NCI-H1436 treated with DMSO at 0.1 percent for 48 hours (cell line): ENCODE measurements at regions not wholly inside any gene's neighbourhood (a gene's known extent, or its start where the extent isn't known, plus 50 kb on each side); places are given as distances from the start of the nearest gene placed in this dataset.
A peak's percentile ranks its signal among the peaks of the same experiment; 100 is the strongest.
"Not testable (repeated sequence)": the region's sequence is repeated elsewhere in the genome, so short reads cannot be mapped to it uniquely, and the experiment has no call there.

ENCODE experiments used
- DNase-seq: peaks from one replicate; lab custom pipeline; 2025; lab: John Stamatoyannopoulos, UW

- DNase-seq: no peak
These were observed 95.1 kb upstream of the SLC22A23 start for GRCh38 chr6:3551716-3552511.

GRCh38 chr6:3549314-3549940, 92.6 kb upstream of the SLC22A23 start:
- no peak for DNase-seq

- DNase-seq: no peak
These were observed 89.3 kb upstream of the SLC22A23 start for GRCh38 chr6:3546121-3546520.

GRCh38 chr6:3545156-3545555, 88.3 kb upstream of the SLC22A23 start:
- DNase-seq: no peak

- peak; percentile 12 for DNase-seq
These were observed 85.3 kb upstream of the SLC22A23 start for GRCh38 chr6:3542032-3542640.

- DNase-seq: no peak
These were observed 84.2 kb upstream of the SLC22A23 start for GRCh38 chr6:3541006-3541585.

GRCh38 chr6:3540253-3540820, 83.5 kb upstream of the SLC22A23 start:
- DNase-seq: no peak

- no peak for DNase-seq
These were observed 81.7 kb upstream of the SLC22A23 start for GRCh38 chr6:3538536-3538935.

- no peak for DNase-seq
These were observed 80.1 kb upstream of the SLC22A23 start for GRCh38 chr6:3536901-3537300.

GRCh38 chr6:3535776-3536435, 79.1 kb upstream of the SLC22A23 start:
- no peak for DNase-seq

GRCh38 chr6:3535033-3535775, 78.4 kb upstream of the SLC22A23 start:
- no peak for DNase-seq

GRCh38 chr6:3534599-3534998, 77.7 kb upstream of the SLC22A23 start:
- DNase-seq: no peak

GRCh38 chr6:3533981-3534380, 77.1 kb upstream of the SLC22A23 start:
- no peak for DNase-seq

GRCh38 chr6:3532296-3532916, 75.6 kb upstream of the SLC22A23 start:
- no peak for DNase-seq

GRCh38 chr6:3531481-3531880, 74.6 kb upstream of the SLC22A23 start:
- DNase-seq: no peak

GRCh38 chr6:3530515-3530914, 73.7 kb upstream of the SLC22A23 start:
- DNase-seq: no peak

- no peak for DNase-seq
These were observed 72.9 kb upstream of the SLC22A23 start for GRCh38 chr6:3529721-3530120.

GRCh38 chr6:3529232-3529631, 72.4 kb upstream of the SLC22A23 start:
- no peak for DNase-seq

GRCh38 chr6:3528081-3528671, 71.3 kb upstream of the SLC22A23 start:
- not testable (repeated sequence) for DNase-seq

- DNase-seq: no peak
These were observed 70.8 kb upstream of the SLC22A23 start for GRCh38 chr6:3527651-3527977.
